Astrocyte (in vitro differentiated cells and primary cell): ENCODE measurements at regions not wholly inside any gene's neighbourhood (a gene's known extent, or its start where the extent isn't known, plus 50 kb on each side); places are given as distances from the start of the nearest gene placed in this dataset.
A peak's percentile ranks its signal among the peaks of the same experiment; 100 is the strongest.
"Not testable (repeated sequence)": the region's sequence is repeated elsewhere in the genome, so short reads cannot be mapped to it uniquely, and the experiment has no call there.

Experiments
- DNase-seq: peaks from one replicate; pipeline ENCODE4 v3.0.0-alpha.2; 2010; ENCODE audit warnings: low read depth
- FAIRE-seq: peaks from 2 replicates; lab custom pipeline; 2011; peaks lifted over from hg19 to GRCh38; lab: Jason Lieb, UNC
- H2AFZ ChIP-seq: 2 replicates; pipeline ENCODE4 v1.6.0; 2012; ENCODE audit warnings: low read depth, low read length, inconsistent platforms
- H3K27ac ChIP-seq: 2 replicates; pipeline ENCODE4 v1.5.1; 2011; ENCODE audit warnings: low read depth, low read length, inconsistent platforms
- H3K27me3 ChIP-seq: 2 replicates; pipeline ENCODE4 v1.6.0; 2011; ENCODE audit warnings: low read length, inconsistent platforms; ENCODE audit not compliant: insufficient read depth
- H3K36me3 ChIP-seq: 2 replicates; pipeline ENCODE4 v1.5.1; 2011; ENCODE audit warnings: low read length, inconsistent platforms; ENCODE audit not compliant: insufficient read depth
- H3K4me1 ChIP-seq: 2 replicates; pipeline ENCODE4 v1.5.1; 2011; ENCODE audit warnings: low read length, inconsistent platforms; ENCODE audit not compliant: insufficient read depth
- H3K4me2 ChIP-seq: 2 replicates; pipeline ENCODE4 v1.6.0; 2012; ENCODE audit warnings: low read length, inconsistent platforms
- H3K4me3 ChIP-seq: 2 replicates; pipeline ENCODE4 v1.5.1; 2011; ENCODE audit warnings: low read depth, mild to moderate bottlenecking, low read length, inconsistent platforms; ENCODE audit not compliant: insufficient read depth
- H3K79me2 ChIP-seq: 2 replicates; pipeline ENCODE4 v1.6.0; 2012; ENCODE audit warnings: mild to moderate bottlenecking, low read length, inconsistent platforms; ENCODE audit not compliant: insufficient read depth
- H3K9ac ChIP-seq: 2 replicates; pipeline ENCODE4 v1.6.0; 2012; ENCODE audit warnings: mild to moderate bottlenecking, low read length, inconsistent platforms
- H3K9me3 ChIP-seq: 2 replicates; pipeline ENCODE4 v1.5.1; 2012; ENCODE audit warnings: low read depth, mild to moderate bottlenecking, low read length, inconsistent platforms; ENCODE audit not compliant: insufficient read depth
- H4K20me1 ChIP-seq: 2 replicates; pipeline ENCODE4 v1.6.0; 2012; ENCODE audit warnings: low read length, inconsistent platforms; ENCODE audit not compliant: insufficient read depth
- H3K27ac Mint-ChIP-seq: one replicate; pipeline ENCODE4 v1.8.0; 2021; ENCODE audit warnings: mild to moderate bottlenecking, mixed read lengths; ENCODE audit not compliant: unreplicated experiment
- H3K27me3 Mint-ChIP-seq: one replicate; pipeline ENCODE4 v1.8.0; 2021; ENCODE audit warnings: low read depth, mixed read lengths; ENCODE audit not compliant: unreplicated experiment
- H3K36me3 Mint-ChIP-seq: one replicate; pipeline ENCODE4 v1.8.0; 2021; ENCODE audit warnings: low read depth, mixed read lengths; ENCODE audit not compliant: unreplicated experiment
- H3K4me1 Mint-ChIP-seq: one replicate; pipeline ENCODE4 v1.8.0; 2021; ENCODE audit warnings: low read depth, mixed read lengths; ENCODE audit not compliant: unreplicated experiment
- H3K4me3 Mint-ChIP-seq: one replicate; pipeline ENCODE4 v1.8.0; 2021; ENCODE audit warnings: mild to moderate bottlenecking, moderate library complexity, mixed read lengths; ENCODE audit not compliant: unreplicated experiment
- H3K9me3 Mint-ChIP-seq: one replicate; pipeline ENCODE4 v1.8.0; 2021; ENCODE audit warnings: mild to moderate bottlenecking, mixed read lengths; ENCODE audit not compliant: unreplicated experiment
- EZH2 ChIP-seq: IDR thresholded peaks from 2 replicates; pipeline ENCODE4 v1.6.1; 2012; ENCODE audit warnings: mild to moderate bottlenecking, low read length, inconsistent platforms; ENCODE audit not compliant: insufficient read depth
- TF ChIP-seq, protein P1 (sequence below): IDR thresholded peaks from 2 replicates; pipeline ENCODE4 v1.5.1; 2011; ENCODE audit warnings: low read depth, mild to moderate bottlenecking, inconsistent platforms, low read length, moderate library complexity; ENCODE audit not compliant: insufficient read depth

DNA sequence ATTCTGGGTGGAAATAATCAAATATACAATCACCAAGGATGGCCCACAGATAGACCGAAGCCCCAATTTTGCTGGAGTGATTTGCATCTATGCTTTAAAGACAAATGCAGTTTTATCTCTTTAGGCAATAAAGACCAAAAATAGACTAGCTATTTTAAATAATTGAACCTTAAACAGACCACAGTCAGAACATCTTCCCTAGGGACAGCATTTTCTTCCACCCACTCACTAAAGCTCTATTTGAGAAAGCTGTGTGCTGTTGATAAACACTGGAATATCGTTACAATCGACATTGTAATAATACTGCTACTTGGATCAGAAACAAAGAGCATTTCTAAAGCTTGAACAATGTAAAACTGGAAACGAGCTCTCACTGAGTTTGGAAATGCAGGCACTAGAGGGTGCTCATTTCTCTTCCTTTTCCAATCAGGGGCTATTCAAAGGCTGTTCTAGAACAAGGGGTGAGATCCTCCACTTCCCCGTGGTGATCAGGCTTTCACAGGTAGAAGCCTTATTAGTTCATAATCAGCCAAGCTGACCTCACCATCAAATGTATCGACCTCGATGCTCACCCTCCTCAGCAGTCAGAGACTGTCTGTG, 209.3 kb upstream of the PRSS58 start:
- H3K27ac Mint-ChIP-seq, FAIRE-seq: not testable (repeated sequence)
- TF ChIP-seq, protein P1, sequence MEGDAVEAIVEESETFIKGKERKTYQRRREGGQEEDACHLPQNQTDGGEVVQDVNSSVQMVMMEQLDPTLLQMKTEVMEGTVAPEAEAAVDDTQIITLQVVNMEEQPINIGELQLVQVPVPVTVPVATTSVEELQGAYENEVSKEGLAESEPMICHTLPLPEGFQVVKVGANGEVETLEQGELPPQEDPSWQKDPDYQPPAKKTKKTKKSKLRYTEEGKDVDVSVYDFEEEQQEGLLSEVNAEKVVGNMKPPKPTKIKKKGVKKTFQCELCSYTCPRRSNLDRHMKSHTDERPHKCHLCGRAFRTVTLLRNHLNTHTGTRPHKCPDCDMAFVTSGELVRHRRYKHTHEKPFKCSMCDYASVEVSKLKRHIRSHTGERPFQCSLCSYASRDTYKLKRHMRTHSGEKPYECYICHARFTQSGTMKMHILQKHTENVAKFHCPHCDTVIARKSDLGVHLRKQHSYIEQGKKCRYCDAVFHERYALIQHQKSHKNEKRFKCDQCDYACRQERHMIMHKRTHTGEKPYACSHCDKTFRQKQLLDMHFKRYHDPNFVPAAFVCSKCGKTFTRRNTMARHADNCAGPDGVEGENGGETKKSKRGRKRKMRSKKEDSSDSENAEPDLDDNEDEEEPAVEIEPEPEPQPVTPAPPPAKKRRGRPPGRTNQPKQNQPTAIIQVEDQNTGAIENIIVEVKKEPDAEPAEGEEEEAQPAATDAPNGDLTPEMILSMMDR = peak; percentile 7

DNA sequence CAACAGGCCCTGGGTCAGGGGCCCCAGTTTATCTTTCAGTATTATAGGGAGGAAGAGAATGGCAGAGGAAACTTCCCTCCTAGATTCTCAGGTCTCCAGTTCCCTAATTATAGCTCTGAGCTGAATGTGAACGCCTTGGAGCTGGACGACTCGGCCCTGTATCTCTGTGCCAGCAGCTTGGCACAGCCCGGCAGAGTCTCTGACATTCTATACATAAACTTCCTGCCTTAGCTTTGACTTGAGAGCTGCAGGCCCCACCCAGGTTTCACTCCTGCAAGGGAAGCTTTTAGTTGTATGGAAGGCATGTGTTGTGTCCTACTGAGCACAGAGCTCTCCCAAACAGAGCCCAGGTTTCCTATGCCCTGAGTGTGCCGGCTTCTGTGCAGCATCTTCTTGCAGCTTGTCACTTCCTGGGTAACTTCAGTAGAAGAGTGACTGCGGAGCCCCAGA, 205.6 kb upstream of the PRSS58 start:
- no peak overlapping the region for H3K4me2 ChIP-seq
- no peak overlapping the region for H3K27ac ChIP-seq
- Mint-ChIP-seq H3K36me3 (no peaks in the 10 kb centered on the region), H3K4me1 (peaks cover 37% of the 10 kb centered on the region), H3K4me3 (no peak overlapping the region), H3K27ac (no peak overlapping the region), H3K27me3 (no peaks in the 10 kb centered on the region), H3K9me3 (no peaks in the 10 kb centered on the region)
- H4K20me1 ChIP-seq = no peaks in the 10 kb centered on the region
- peaks cover 24% of the 10 kb centered on the region for H3K4me1 ChIP-seq
- no peak overlapping the region for H3K4me3 ChIP-seq
- no peaks in the 10 kb centered on the region for H3K27me3 ChIP-seq
- no peak overlapping the region for H2AFZ ChIP-seq
- no peaks in the 10 kb centered on the region for H3K36me3 ChIP-seq
- no peak for DNase-seq
- no peak overlapping the region for H3K9ac ChIP-seq
- TF ChIP-seq, protein P1 = no peak
- TF ChIP-seq EZH2 = no peak
- no peak for FAIRE-seq
- H3K79me2 ChIP-seq = no peaks in the 10 kb centered on the region
- H3K9me3 ChIP-seq = no peaks in the 10 kb centered on the region

More for the DNA sequence above, 209.3 kb upstream of the PRSS58 start:
- H4K20me1 ChIP-seq, H3K4me1 Mint-ChIP-seq, H3K4me2 ChIP-seq, H3K79me2 ChIP-seq, H3K27me3 ChIP-seq, H3K4me3 ChIP-seq, H3K9me3 ChIP-seq, H3K27me3 Mint-ChIP-seq, H3K27ac ChIP-seq, H3K9ac ChIP-seq, DNase-seq, H3K36me3 Mint-ChIP-seq, H3K4me1 ChIP-seq, H3K9me3 Mint-ChIP-seq, H3K36me3 ChIP-seq, H2AFZ ChIP-seq, H3K4me3 Mint-ChIP-seq: not testable (repeated sequence)

DNA sequence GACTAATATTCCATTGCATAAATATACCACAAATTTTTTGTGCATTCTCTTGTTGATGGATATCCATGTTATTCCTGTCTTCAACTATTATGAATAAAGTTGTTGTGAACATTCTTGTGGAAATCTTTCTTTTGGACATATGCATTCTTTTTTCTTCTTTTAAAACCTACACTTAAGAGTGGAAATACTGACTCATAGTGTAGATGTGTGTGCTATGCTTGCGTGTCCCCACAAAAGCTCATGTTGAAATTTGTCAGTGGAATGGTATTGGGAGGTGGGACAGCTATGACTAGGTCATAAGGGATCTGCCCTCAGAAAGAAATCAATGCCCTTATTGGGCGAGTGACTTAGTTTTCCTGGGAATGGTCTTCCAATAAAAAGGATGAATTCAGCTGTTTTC, 203.6 kb upstream of the PRSS58 start:
- peak; percentile 80 for FAIRE-seq
- peaks cover 24% of the 10 kb centered on the region for H3K4me1 ChIP-seq
- no peak for TF ChIP-seq EZH2
- TF ChIP-seq, protein P1 = no peak
- H3K9me3 Mint-ChIP-seq = no peaks in the 10 kb centered on the region
- no peaks in the 10 kb centered on the region for H3K36me3 Mint-ChIP-seq
- no peak overlapping the region for H3K4me3 ChIP-seq
- no peaks in the 10 kb centered on the region for H3K79me2 ChIP-seq
- H2AFZ ChIP-seq = no peak overlapping the region
- H3K27ac ChIP-seq = peak overlapping the region; percentile 78
- H3K4me1 Mint-ChIP-seq = peaks cover 44% of the 10 kb centered on the region
- no peak overlapping the region for H3K4me3 Mint-ChIP-seq
- peak; percentile 98 for DNase-seq
- peak overlapping the region; percentile 93 for H3K27ac Mint-ChIP-seq
- H3K9me3 ChIP-seq = no peaks in the 10 kb centered on the region
- no peaks in the 10 kb centered on the region for H3K36me3 ChIP-seq
- H3K9ac ChIP-seq = peak overlapping the region; percentile 21
- no peaks in the 10 kb centered on the region for H3K27me3 Mint-ChIP-seq
- H4K20me1 ChIP-seq = no peaks in the 10 kb centered on the region
- peak overlapping the region; percentile 29 for H3K4me2 ChIP-seq
- H3K27me3 ChIP-seq = no peaks in the 10 kb centered on the region
